BJ (cell line): ENCODE measurements at regions not wholly inside any gene's neighbourhood (a gene's known extent, or its start where the extent isn't known, plus 50 kb on each side); places are given as distances from the start of the nearest gene placed in this dataset.

ENCODE experiments used
- CTCF ChIA-PET: fragments of 350-600 bp; formaldehyde crosslinking; extraction: SDS; loops from one replicate; lab custom pipeline; 2021; ENCODE audit warnings: antibody characterized with exemption, inconsistent platforms; lab: Yijun Ruan, JAX
- POLR2A ChIA-PET: fragments of 300-600 bp; sonication (Branson Sonifier 250); formaldehyde crosslinking; extraction: SDS; loops from one replicate; lab custom pipeline; 2021; ENCODE audit warnings: antibody characterized with exemption; lab: Charles Lee
- DNase-seq: peaks from one replicate; pipeline ENCODE4 v3.0.0-alpha.2; 2011; ENCODE audit warnings: low read depth
- H3K27me3 ChIP-seq: 2 replicates; pipeline ENCODE4 v1.6.0; 2011; ENCODE audit warnings: low read length; ENCODE audit not compliant: control insufficient read depth, insufficient read depth
- H3K36me3 ChIP-seq: 2 replicates; pipeline ENCODE4 v1.5.1; 2011; ENCODE audit warnings: low read length; ENCODE audit not compliant: control insufficient read depth, insufficient read depth
- H3K4me3 ChIP-seq: 2 replicates; pipeline ENCODE4 v1.5.1; 2011; ENCODE audit warnings: low read depth, mild to moderate bottlenecking, control low read depth, low read length
- CTCF ChIP-seq: IDR thresholded peaks from 2 replicates; pipeline ENCODE4 v1.5.1; 2011; ENCODE audit warnings: low read depth, mild to moderate bottlenecking, control low read depth, inconsistent platforms, low read length, moderate library complexity; ENCODE audit not compliant: insufficient read depth

GRCh38 chr5:4924577-4924976 lies 215.6 kb upstream of the ADAMTS16 start:
- no peaks in the 10 kb centered on the region for H3K27me3 ChIP-seq
- no peak for DNase-seq
- CTCF ChIA-PET = no interaction called here
- no peaks in the 10 kb centered on the region for H3K36me3 ChIP-seq
- H3K4me3 ChIP-seq = no peak overlapping the region
- TF ChIP-seq CTCF = no peak
- POLR2A ChIA-PET = no interaction called here

- ChIA-PET POLR2A (no interaction called here), CTCF (no interaction called here)
- no peak for TF ChIP-seq CTCF
- Histone ChIP-seq H3K36me3 (no peaks in the 10 kb centered on the region), H3K27me3 (no peaks in the 10 kb centered on the region), H3K4me3 (no peak overlapping the region)
- DNase-seq = no peak
Observed at GRCh38 chr5:4927097-4927496, 213.0 kb upstream of the ADAMTS16 start.

GRCh38 chr5:4928409-4928808 lies 211.7 kb upstream of the ADAMTS16 start:
- no peak for DNase-seq
- POLR2A ChIA-PET = no interaction called here
- H3K27me3 ChIP-seq = no peaks in the 10 kb centered on the region
- no peak for TF ChIP-seq CTCF
- no peak overlapping the region for H3K4me3 ChIP-seq
- CTCF ChIA-PET = no interaction called here
- no peaks in the 10 kb centered on the region for H3K36me3 ChIP-seq

GRCh38 chr5:4929092-4929655 lies 211.0 kb upstream of the ADAMTS16 start:
- no peak for TF ChIP-seq CTCF
- CTCF ChIA-PET = no interaction called here

GRCh38 chr5:4939042-4939781 lies 200.9 kb upstream of the ADAMTS16 start:
- CTCF ChIA-PET = interaction anchor here (0.5 kb wide), 1 partner anchor 479 kb away, joined by 3 read pairs; no protein-coding TSS in a partner anchor
- POLR2A ChIA-PET = no interaction called here
- Histone ChIP-seq H3K36me3 (no peaks in the 10 kb centered on the region), H3K4me3 (no peak overlapping the region), H3K27me3 (no peaks in the 10 kb centered on the region)
- no peak for TF ChIP-seq CTCF
- DNase-seq = no peak

More at GRCh38 chr5:4929092-4929655, 211.0 kb upstream of the ADAMTS16 start:
- no peak for DNase-seq
- Histone ChIP-seq H3K27me3 (no peaks in the 10 kb centered on the region), H3K36me3 (no peaks in the 10 kb centered on the region), H3K4me3 (no peak overlapping the region)
- POLR2A ChIA-PET = no interaction called here
